ENCODE measurements at regions not wholly inside any gene's neighbourhood (a gene's known extent, or its start where the extent isn't known, plus 50 kb on each side); places are given as distances from the start of the nearest gene placed in this dataset.

DNA sequence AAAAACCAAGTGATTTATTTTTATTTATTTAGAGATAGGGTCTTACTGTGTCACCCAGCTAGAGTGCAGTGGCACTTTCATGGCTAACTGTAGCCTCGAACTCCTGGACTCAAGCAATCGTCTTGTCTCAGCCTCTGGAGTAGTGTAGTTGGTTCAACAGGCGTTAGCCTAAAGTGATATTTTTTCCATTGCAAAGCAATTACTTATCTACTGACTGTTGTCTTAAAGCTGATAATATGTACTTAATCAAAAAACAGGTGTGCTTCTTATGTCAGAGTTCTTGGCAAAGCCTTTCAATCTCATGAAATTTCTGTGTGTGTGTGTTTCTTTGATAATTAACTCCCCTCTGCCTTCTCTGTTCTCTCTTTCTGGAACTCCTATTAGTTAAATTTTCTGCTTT lies 62.4 kb upstream of the DUSP10 start:
- no peaks in the 10 kb centered on the region for H3K36me3 ChIP-seq
- intact Hi-C loops (cut with DNase I; ENCODE audit: low total_unique reads): no loop called here

DNA sequence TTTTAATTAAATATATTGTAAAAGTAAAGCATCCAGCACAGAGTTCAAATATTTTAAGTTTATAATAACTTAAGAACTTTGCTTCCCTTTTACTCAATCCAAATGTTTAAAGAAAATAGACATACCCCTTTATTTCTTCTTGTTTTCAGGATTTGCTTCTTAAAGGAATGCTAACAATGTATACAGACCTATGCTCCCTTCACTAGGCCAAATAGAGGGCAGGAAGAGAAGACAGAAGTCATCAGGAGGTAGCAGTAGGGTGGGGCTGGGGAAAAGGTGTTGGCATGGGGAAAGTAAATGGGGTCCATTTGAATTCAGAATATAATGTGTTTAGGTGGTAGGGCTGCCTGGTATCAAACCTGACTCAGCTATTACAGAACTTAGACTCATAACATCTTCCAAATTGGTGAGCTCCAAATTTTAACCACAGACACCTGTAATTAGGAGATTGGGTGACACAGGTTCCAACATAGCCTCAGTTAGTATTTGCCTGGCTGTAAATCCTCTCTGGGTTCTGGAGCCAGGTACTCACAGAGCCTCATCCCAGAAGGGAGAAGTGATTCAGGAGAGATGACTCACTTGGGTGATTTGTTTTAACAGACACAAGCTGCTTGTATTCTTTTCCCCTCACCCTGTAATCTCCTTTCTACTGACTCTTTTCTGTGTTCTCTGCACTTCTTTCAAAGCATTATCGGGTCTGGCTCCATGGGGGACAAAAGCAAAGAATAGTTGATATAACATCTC lies 60.1 kb upstream of the DUSP10 start:
- intact Hi-C loops (cut with DNase I; ENCODE audit: low total_unique reads): no loop called here
- WGBS, 2 donors (ENCODE audit: low coverage in 1 of 2): 59% methylated on average over 1 of the region's 1 CpG; no CpG with 5 or more reads in 1 of the 2 donors
- DNase-seq: no peak
- H3K27ac ChIP-seq: no peak overlapping the region
- H3K4me1 ChIP-seq: no peaks in the 10 kb centered on the region
- TF ChIP-seq EP300 (IDR thresholded peaks at IDR 0.05; ENCODE audit: low read depth): no peak
- H3K36me3 ChIP-seq: no peaks in the 10 kb centered on the region
- peaks cover 0 to 5% of the 10 kb centered on the region in 2 donors for H3K9me3 ChIP-seq
- H3K4me3 ChIP-seq: no peak overlapping the region
- no peaks in the 10 kb centered on the region for H3K27me3 ChIP-seq
- in situ Hi-C loops (cut with MboI; ENCODE audit: low pct_ligation_motif_present in 1 of 4, low pct_unique_long_range_greater_than_20kb in 1 of 4, low sequenced_read_pairs in 3 of 4): no loop called here

More for the DNA sequence above, 62.4 kb upstream of the DUSP10 start:
- Histone ChIP-seq H3K27me3 (no peaks in the 10 kb centered on the region), H3K4me3 (no peak overlapping the region), H3K9me3 (peaks cover 0 to 5% of the 10 kb centered on the region in 2 donors), H3K4me1 (no peaks in the 10 kb centered on the region), H3K27ac (no peak overlapping the region)
- DNase-seq: no peak
- TF ChIP-seq EP300 (IDR thresholded peaks at IDR 0.05; ENCODE audit: low read depth) (no peak), POLR2A (IDR thresholded peaks at IDR 0.05) (no peak), POLR2AphosphoS5 (IDR thresholded peaks at IDR 0.05) (no peak)
- TF ChIP-seq, protein P1, sequence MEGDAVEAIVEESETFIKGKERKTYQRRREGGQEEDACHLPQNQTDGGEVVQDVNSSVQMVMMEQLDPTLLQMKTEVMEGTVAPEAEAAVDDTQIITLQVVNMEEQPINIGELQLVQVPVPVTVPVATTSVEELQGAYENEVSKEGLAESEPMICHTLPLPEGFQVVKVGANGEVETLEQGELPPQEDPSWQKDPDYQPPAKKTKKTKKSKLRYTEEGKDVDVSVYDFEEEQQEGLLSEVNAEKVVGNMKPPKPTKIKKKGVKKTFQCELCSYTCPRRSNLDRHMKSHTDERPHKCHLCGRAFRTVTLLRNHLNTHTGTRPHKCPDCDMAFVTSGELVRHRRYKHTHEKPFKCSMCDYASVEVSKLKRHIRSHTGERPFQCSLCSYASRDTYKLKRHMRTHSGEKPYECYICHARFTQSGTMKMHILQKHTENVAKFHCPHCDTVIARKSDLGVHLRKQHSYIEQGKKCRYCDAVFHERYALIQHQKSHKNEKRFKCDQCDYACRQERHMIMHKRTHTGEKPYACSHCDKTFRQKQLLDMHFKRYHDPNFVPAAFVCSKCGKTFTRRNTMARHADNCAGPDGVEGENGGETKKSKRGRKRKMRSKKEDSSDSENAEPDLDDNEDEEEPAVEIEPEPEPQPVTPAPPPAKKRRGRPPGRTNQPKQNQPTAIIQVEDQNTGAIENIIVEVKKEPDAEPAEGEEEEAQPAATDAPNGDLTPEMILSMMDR (IDR thresholded peaks at IDR 0.05): no peak
- WGBS, 2 donors (ENCODE audit: low coverage in 1 of 2): 72 to 73% methylated on average over 3 of the region's 3 CpGs
- in situ Hi-C loops (cut with MboI; ENCODE audit: low pct_ligation_motif_present in 1 of 4, low pct_unique_long_range_greater_than_20kb in 1 of 4, low sequenced_read_pairs in 3 of 4): no loop called here

DNA sequence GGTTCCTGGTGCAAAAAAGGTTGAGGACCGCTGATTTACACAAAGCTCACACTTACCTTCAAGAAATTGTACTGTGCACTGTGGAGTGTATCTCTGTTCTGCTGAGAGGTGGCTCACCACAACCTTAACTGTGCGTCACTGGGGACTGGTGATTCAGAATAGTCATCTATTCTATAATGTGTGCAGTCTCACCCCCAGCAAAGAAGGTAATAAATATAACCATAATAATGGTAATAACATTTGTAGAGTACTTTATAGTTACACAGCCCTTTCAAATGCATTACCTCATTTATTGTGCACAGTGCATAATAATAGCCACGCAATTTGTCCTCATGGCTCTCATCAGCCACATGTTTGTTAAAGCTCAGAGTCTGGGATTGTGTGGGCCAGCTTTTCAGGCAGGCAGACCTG lies 59.4 kb upstream of the DUSP10 start:
- in situ Hi-C loops (cut with MboI; ENCODE audit: low pct_ligation_motif_present in 1 of 4, low pct_unique_long_range_greater_than_20kb in 1 of 4, low sequenced_read_pairs in 3 of 4) (no loop called here), intact Hi-C loops (cut with DNase I; ENCODE audit: low total_unique reads) (no loop called here)
- 86 to 98% methylated on average over 1 to 3 of the region's 3 CpGs for WGBS, 2 donors (ENCODE audit: low coverage in 1 of 2)
- TF ChIP-seq EP300 (IDR thresholded peaks at IDR 0.05; ENCODE audit: low read depth): no peak
- no peak for TF ChIP-seq POLR2AphosphoS5 (IDR thresholded peaks at IDR 0.05)
- TF ChIP-seq, protein P1 (IDR thresholded peaks at IDR 0.05): no peak
- no peak for TF ChIP-seq POLR2A (IDR thresholded peaks at IDR 0.05)
- Histone ChIP-seq H3K9me3 (peaks cover 0 to 5% of the 10 kb centered on the region in 2 donors), H3K4me3 (no peak overlapping the region), H3K27ac (no peak overlapping the region), H3K27me3 (no peaks in the 10 kb centered on the region), H3K36me3 (no peaks in the 10 kb centered on the region), H3K4me1 (no peaks in the 10 kb centered on the region)
- no peak for DNase-seq

DNA sequence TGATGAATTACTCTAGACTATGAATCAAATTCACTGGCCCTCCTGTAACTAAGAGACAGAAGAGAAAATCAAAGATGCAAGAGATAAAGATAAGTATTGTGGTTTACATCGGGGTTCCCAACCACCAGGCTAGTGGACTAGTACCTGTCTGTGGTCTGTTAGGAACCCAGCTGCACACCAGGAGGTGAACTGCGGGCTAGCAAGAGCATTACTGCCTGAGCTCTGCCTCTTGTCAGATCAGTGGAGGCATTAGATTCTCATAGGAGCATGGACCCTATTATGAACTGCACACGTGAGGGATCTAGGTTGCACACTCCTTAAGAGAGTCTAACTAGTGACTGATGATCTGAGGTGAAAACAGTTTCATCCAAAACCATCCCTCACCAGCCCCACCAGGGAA lies 58.9 kb upstream of the DUSP10 start:
- no peak for DNase-seq
- H3K9me3 ChIP-seq: peaks cover 0 to 5% of the 10 kb centered on the region in 2 donors
- in situ Hi-C loops (cut with MboI; ENCODE audit: low pct_ligation_motif_present in 1 of 4, low pct_unique_long_range_greater_than_20kb in 1 of 4, low sequenced_read_pairs in 3 of 4) (no loop called here), intact Hi-C loops (cut with DNase I; ENCODE audit: low total_unique reads) (no loop called here)
- TF ChIP-seq POLR2A (IDR thresholded peaks at IDR 0.05) (no peak), POLR2AphosphoS5 (IDR thresholded peaks at IDR 0.05) (no peak), EP300 (IDR thresholded peaks at IDR 0.05; ENCODE audit: low read depth) (no peak)
- TF ChIP-seq, protein P1 (IDR thresholded peaks at IDR 0.05): no peak
- H3K4me1 ChIP-seq: no peaks in the 10 kb centered on the region
- H3K36me3 ChIP-seq: no peaks in the 10 kb centered on the region
- H3K27ac ChIP-seq: no peak overlapping the region
- H3K4me3 ChIP-seq: no peak overlapping the region
- WGBS, 2 donors (ENCODE audit: low coverage in 1 of 2): 57 to 74% methylated on average over 1 to 3 of the region's 3 CpGs
- no peaks in the 10 kb centered on the region for H3K27me3 ChIP-seq

- H3K4me3 ChIP-seq: no peak overlapping the region
- no peaks in the 10 kb centered on the region for H3K36me3 ChIP-seq
- in situ Hi-C loops (cut with MboI; ENCODE audit: low pct_ligation_motif_present in 1 of 4, low pct_unique_long_range_greater_than_20kb in 1 of 4, low sequenced_read_pairs in 3 of 4) (no loop called here), intact Hi-C loops (cut with DNase I; ENCODE audit: low total_unique reads) (no loop called here)
- no peak for TF ChIP-seq POLR2A (IDR thresholded peaks at IDR 0.05)
- TF ChIP-seq POLR2AphosphoS5 (IDR thresholded peaks at IDR 0.05): no peak
- no peak for TF ChIP-seq EP300 (IDR thresholded peaks at IDR 0.05; ENCODE audit: low read depth)
- TF ChIP-seq, protein P1 (IDR thresholded peaks at IDR 0.05): no peak
- peaks cover 0 to 5% of the 10 kb centered on the region in 2 donors for H3K9me3 ChIP-seq
- H3K27ac ChIP-seq: no peak overlapping the region
- no peak for DNase-seq
- H3K27me3 ChIP-seq: no peaks in the 10 kb centered on the region
- H3K4me1 ChIP-seq: no peaks in the 10 kb centered on the region
Measured at GRCh38 chr1:221797506-221797905, 55.6 kb upstream of the DUSP10 start.
